ENCODE measurements at regions not wholly inside any gene's neighbourhood (a gene's known extent, or its start where the extent isn't known, plus 50 kb on each side); places are given as distances from the start of the nearest gene placed in this dataset.

- no peak overlapping the region for H3K4me3 ChIP-seq (ENCODE audit: control insufficient read depth, low read depth, low read length)
- TF ChIP-seq CTCF (conservative IDR thresholded peaks at IDR 0.05; ENCODE audit: control insufficient read depth, insufficient read depth, low read depth, low read length), result no peak
- DNase-seq (ENCODE audit: low read depth), result no peak
Observed at GRCh38 chr4:156608651-156609050, 362.9 kb downstream of the PDGFC start.

GRCh38 chr4:156607478-156607857 is 364.1 kb downstream of the PDGFC start:
- DNase-seq (ENCODE audit: low read depth), result no peak
- no peak for TF ChIP-seq CTCF (conservative IDR thresholded peaks at IDR 0.05; ENCODE audit: control insufficient read depth, insufficient read depth, low read depth, low read length)
- no peak overlapping the region for H3K4me3 ChIP-seq (ENCODE audit: control insufficient read depth, low read depth, low read length)

- no peak overlapping the region for H3K4me3 ChIP-seq (ENCODE audit: control insufficient read depth, low read depth, low read length)
- DNase-seq (ENCODE audit: low read depth), result peak; percentile 49
- no peak for TF ChIP-seq CTCF (conservative IDR thresholded peaks at IDR 0.05; ENCODE audit: control insufficient read depth, insufficient read depth, low read depth, low read length)
Observed at GRCh38 chr4:156606554-156607477, 364.8 kb downstream of the PDGFC start.

GRCh38 chr4:156598138-156598681 is 373.4 kb downstream of the PDGFC start:
- no peak overlapping the region for H3K4me3 ChIP-seq (ENCODE audit: control insufficient read depth, low read depth, low read length)
- TF ChIP-seq CTCF (conservative IDR thresholded peaks at IDR 0.05; ENCODE audit: control insufficient read depth, insufficient read depth, low read depth, low read length), result no peak

GRCh38 chr4:156596706-156597329 is 374.8 kb downstream of the PDGFC start:
- no peak for TF ChIP-seq CTCF (conservative IDR thresholded peaks at IDR 0.05; ENCODE audit: control insufficient read depth, insufficient read depth, low read depth, low read length)
- no peak overlapping the region for H3K4me3 ChIP-seq (ENCODE audit: control insufficient read depth, low read depth, low read length)
- no peak for DNase-seq (ENCODE audit: low read depth)

More at GRCh38 chr4:156598138-156598681, 373.4 kb downstream of the PDGFC start:
- peak; percentile 6 for DNase-seq (ENCODE audit: low read depth)

- DNase-seq (ENCODE audit: low read depth), result peak; percentile 28
- peak; percentile 9 for TF ChIP-seq CTCF (conservative IDR thresholded peaks at IDR 0.05; ENCODE audit: control insufficient read depth, insufficient read depth, low read depth, low read length)
- no peak overlapping the region for H3K4me3 ChIP-seq (ENCODE audit: control insufficient read depth, low read depth, low read length)
Observed at GRCh38 chr4:156596026-156596425, 375.6 kb downstream of the PDGFC start.

Measured in fibroblast of mammary gland (primary cell).